ENCODE measurements at regions not wholly inside any gene's neighbourhood (a gene's known extent, or its start where the extent isn't known, plus 50 kb on each side); places are given as distances from the start of the nearest gene placed in this dataset.

DNA sequence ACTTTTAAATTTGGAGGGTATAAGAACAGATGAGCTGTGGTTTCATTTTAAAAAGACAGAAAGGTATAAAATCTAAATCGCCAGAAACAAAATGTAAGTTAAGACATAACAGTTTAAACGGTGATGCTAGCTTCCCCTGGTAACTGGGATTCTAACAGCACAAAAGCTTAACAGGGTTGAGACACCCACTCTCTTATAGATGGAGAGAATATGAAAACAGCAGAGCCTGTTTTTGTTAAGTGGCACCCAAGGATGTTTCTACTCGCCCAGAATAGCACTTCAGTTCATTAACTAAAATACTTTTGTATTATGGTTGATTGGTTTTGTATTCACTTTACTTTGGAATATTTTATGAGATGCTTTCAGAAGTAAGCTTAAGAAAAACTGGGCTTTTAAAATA lies 151.9 kb upstream of the RND3 start:
- DNase-seq, result no peak

DNA sequence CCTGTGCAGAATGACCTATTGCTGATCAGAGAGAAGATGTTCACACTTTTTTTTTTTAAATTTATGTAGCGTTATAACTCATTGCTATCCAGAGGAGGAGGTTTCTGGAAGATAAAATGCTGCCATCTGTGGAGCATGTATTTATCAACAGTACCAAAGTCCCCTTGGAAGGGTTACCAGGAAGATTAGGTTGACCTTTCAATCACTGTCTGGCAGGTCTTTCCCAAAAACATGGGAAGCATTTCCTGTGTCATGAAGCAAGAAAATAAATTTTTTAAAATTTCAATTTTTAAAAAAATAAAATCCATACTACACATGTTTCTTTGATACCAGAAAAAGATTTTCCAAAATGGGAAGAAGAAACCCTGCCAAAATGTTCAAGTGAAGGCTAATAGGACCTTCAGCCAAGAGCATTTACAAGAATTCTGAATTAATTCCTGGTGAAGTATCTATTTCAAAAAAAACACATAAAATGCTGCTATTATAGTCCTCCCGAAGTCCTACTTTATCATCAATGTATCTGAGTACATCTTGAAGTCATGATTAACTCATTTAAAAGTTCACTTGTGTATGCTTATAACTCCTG lies 143.9 kb upstream of the RND3 start:
- no peak for DNase-seq

- no peak for DNase-seq
Measured at GRCh38 chr2:150630587-150631235, 143.2 kb upstream of the RND3 start.

- DNase-seq, result no peak
Measured at GRCh38 chr2:150627526-150627925, 140.1 kb upstream of the RND3 start.

DNA sequence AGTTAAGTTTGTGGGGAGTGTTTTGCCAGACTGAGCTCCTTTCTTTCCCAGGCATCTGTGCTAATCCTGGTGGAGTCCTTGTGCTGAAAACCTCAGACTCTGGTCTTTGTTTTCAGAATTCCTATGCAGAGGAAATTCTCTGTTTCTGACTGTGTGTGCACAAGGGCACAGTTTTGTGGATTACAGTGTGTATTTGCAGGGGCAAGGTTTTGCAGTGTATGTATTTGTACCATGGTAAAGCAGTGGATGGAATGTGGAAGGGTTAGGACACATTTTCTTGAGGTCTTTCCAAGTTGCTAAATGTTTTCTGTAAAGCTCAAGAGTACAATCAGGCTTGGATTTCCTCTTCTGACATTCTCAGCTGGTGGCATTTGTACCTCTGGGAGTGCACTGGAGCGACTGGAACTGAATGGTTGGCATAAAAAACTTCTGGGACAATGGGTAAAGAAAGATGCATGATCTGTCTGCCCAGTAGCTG lies 139.5 kb upstream of the RND3 start:
- no peak for DNase-seq

GRCh38 chr2:150625741-150626140 lies 138.3 kb upstream of the RND3 start:
- no peak for DNase-seq

DNA sequence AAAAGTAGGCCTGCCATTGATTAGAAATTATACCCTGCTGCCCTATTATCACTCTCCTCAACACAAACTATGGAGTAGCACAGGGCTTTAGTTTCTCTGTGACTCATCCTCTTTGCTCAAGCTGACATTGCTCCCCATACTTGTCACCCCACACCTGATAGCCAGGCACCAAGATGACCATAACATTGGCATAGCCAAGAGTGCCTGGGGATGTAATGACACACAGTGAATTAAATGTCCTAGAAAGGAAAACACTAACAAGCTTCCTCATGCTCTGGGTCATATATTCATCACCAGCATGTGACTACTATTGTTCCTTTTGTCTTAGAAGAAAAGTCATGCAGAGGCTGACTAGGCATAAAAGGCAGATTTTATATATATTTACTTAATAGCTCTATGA lies 137.8 kb upstream of the RND3 start:
- DNase-seq, result no peak

- no peak for DNase-seq
Measured at GRCh38 chr2:150624001-150624401, 136.5 kb upstream of the RND3 start.

DNA sequence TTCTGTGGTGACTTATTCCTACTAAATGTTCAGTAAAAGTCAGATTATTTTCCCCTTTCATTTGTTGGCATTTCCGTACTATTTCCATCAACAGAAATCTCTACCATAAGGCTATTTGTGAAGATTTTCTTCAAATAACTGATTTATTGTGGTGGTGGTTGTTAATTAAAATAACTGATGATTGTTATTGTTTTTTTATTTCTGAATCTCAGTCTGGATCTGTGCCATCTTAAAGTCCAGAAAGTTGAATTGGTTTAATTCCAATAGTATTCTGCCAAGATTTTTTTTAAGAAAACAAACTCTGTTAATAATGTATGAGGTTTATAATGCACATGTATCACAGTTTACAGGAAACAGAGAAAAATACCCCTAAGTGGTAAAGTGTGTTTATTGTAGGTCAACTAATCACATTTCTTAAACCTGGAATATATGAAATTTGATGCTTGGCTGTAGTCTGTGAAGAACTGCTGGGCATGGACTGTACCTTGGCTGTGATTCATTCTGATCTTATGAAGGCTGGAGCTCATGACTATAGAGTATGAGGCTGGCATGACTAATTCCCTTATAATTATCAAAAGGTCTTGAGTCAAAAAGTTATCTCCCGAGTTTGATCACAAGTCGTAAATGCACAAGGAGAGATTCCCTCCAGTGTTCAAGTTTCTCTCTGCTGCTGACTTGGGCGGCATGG lies 134.2 kb upstream of the RND3 start:
- DNase-seq, result no peak

GRCh38 chr2:150620855-150621254 lies 133.4 kb upstream of the RND3 start:
- DNase-seq, result no peak

- no peak for DNase-seq
Measured at GRCh38 chr2:150620416-150620815, 132.9 kb upstream of the RND3 start.

GRCh38 chr2:150619607-150620330 lies 132.3 kb upstream of the RND3 start:
- no peak for DNase-seq

- DNase-seq, result no peak
Measured at GRCh38 chr2:150618245-150618895, 130.9 kb upstream of the RND3 start.

DNA sequence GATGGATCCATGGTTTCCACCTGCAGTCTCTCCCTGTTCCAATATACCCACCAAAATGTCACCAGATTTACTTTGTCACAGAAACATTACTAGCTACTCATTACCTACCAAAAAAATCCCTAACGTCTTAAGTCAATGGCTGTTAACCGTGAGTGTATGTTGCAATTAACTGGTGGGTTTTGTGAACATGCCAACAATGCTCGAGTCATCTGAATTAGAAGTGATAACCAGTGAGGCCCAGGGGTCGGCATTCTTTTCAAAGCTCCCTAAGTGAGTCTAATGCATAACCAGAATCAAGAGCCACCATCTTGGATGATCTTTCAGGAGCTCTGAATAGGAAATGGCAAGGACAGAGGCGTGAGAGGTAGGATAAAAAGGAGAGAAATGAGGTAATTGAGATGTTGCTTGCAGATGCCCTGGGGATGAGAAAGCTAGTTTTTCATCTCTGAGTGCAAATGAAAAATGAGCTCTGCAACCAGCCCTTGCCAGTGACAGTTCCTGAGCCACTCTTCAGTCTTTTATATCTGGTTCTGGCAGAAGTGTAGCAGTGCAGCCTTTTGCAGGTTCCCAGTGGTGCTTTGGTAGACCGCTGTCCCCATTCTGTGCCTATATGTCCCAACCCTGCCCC lies 130.0 kb upstream of the RND3 start:
- DNase-seq, result no peak

DNA sequence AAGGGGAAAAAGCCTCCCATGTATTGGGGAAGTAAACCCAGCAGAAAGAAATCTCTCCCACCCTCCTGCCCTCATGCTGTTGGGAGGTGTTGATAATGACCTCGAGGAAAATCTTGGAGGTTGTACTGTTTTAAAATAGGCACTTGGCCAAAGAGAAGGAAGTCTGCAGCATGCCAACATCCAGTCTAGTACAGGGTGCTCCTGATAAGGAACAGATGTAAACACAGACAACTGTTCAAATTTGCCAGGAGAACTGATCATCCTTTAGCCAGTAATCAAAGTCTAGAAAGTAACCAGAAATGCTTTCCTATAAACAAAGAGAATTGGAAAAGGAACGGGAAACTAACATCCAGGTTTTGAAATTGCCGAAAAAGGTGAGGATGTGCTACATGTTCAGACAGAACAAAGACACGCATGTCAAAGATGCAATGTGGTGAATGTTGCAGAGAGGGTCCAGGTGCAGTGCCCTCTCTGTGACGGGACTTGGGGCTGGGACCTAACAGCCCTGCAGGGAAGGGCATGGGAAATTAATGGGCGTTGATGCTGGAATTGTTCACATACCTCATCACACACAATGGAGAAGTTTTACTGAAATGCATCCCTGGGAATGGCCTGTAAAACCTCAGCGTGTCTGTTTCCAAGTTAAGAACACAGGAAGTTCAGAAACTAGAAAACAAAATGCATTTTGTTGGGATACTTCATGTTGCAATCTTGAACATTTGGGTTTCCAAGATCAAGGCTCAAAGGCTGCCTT lies 125.7 kb upstream of the RND3 start:
- DNase-seq, result no peak

GRCh38 chr2:150610670-150611279 lies 123.3 kb upstream of the RND3 start:
- no peak for DNase-seq

- no peak for DNase-seq
Measured at GRCh38 chr2:150609831-150610582, 122.5 kb upstream of the RND3 start.

DNA sequence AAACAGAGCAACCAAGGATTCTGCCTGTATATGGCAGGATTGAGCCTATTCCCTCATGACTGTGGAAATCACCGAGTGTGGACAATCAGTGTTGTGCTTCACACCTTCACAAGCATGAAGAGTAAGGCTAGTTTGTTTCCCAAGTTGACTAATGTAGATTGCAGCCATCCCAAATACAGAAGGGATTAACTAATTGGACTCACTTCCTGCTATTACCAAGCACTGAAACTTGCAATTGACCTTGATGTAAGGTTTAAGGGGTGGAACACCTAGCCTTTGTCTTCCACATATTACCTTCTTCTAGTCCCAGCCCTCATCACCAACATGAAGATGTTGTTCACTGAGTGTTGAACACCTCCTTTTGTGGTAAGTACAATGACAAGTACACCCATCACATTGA lies 120.9 kb upstream of the RND3 start:
- no peak for DNase-seq

GRCh38 chr2:150607390-150607811 lies 119.9 kb upstream of the RND3 start:
- DNase-seq, result no peak

DNA sequence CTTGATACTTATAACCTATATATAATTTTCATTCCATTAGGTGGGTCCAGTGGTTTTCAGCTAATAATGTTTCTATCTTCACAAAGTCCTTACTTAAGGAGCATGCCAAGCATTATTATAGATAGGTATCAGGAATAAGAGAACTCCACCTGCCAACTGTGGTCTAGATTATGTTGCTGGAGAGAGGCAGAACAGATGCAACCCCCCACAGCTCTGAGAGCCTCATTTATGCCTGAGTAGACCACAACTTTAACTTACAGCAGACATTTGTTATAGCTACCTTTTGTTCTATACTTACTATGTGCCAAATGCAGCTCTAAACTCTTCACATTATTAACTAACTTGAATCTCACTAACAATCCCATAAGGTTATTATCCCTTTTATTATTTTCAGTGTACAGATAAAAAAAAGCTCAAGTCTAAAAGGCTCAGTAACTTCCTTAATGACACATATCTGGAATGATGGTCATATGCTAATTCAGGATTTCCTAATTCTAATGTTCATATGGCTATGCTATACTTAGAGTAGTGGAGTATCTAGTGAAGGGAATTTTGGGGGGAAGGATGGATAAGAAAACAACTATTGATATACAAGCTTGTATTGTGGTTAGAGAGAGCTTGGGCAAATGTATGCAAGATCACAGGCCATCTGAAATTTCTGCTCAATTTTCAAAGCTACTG lies 119.1 kb upstream of the RND3 start:
- DNase-seq, result no peak
